ENCODE measurements at regions not wholly inside any gene's neighbourhood (a gene's known extent, or its start where the extent isn't known, plus 50 kb on each side); places are given as distances from the start of the nearest gene placed in this dataset.

DNA sequence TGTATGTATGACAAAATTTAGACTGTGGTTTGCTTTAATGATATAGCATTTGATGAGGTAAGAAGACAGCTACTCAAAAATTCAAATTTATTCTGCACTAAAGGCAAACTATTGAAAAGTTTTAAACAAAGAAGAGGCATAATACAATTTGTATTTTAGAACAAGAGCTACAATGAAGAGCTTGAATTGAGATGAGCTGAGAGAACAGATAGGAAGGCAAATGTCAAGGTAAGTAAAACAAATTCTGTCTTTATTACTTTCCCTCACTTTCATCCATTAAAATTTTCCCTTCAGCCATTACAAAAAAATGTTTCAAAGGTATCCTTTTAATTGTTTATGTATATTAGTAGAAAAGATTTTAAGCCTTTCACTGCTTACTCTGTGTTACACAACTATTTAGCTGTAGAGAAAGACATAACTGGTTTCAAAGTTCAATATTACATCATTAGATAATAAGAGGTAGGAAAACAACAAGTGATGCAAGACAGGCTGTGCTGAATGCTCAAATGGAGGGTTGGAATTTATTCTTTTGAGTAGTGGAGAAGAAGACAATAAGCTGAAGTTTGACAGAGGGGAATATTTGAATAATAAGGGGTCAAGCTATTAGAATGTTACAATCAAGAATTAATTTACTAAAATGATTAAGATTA, 1334.1 kb downstream of the FSCB start:
- TF ChIP-seq, protein P1, sequence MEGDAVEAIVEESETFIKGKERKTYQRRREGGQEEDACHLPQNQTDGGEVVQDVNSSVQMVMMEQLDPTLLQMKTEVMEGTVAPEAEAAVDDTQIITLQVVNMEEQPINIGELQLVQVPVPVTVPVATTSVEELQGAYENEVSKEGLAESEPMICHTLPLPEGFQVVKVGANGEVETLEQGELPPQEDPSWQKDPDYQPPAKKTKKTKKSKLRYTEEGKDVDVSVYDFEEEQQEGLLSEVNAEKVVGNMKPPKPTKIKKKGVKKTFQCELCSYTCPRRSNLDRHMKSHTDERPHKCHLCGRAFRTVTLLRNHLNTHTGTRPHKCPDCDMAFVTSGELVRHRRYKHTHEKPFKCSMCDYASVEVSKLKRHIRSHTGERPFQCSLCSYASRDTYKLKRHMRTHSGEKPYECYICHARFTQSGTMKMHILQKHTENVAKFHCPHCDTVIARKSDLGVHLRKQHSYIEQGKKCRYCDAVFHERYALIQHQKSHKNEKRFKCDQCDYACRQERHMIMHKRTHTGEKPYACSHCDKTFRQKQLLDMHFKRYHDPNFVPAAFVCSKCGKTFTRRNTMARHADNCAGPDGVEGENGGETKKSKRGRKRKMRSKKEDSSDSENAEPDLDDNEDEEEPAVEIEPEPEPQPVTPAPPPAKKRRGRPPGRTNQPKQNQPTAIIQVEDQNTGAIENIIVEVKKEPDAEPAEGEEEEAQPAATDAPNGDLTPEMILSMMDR (IDR thresholded peaks at IDR 0.05) = no peak
- no peak for TF ChIP-seq POLR2A (IDR thresholded peaks at IDR 0.05)
